Endothelial cell of umbilical vein (primary cell): ENCODE measurements at regions not wholly inside any gene's neighbourhood (a gene's known extent, or its start where the extent isn't known, plus 50 kb on each side); places are given as distances from the start of the nearest gene placed in this dataset.

ENCODE experiments used
- BruUV-seq: library from RNA; stranded (reverse); fragments of 400-500 nt; replicated peaks from 2 replicates; lab custom pipeline; 2021; lab: Mats Ljungman, UMichigan
- CTCF ChIA-PET: fragments of 300-600, 350-600 bp; sonication (Branson Sonifier 250); formaldehyde crosslinking; loops from one replicate; lab custom pipeline; 2021; ENCODE audit warnings: antibody characterized with exemption, inconsistent platforms; lab: Charles Lee
- POLR2A ChIA-PET: fragments of 300-600, 350-600 bp; sonication (Branson Sonifier 250); formaldehyde crosslinking; loops from one replicate; lab custom pipeline; 2021; ENCODE audit warnings: antibody characterized with exemption, inconsistent platforms; lab: Charles Lee
- DNase-seq: peaks from one replicate; pipeline ENCODE4 v3.0.0-alpha.2; 2011; ENCODE audit warnings: low read depth, low spot score
- FAIRE-seq: peaks from 2 replicates; lab custom pipeline; 2011; peaks lifted over from hg19 to GRCh38; lab: Jason Lieb, UNC
- H2AFZ ChIP-seq: 2 replicates; pipeline ENCODE4 v1.6.0; 2012; ENCODE audit warnings: low read depth, low read length, control low read depth, inconsistent platforms
- H3K27ac ChIP-seq: 2 replicates; pipeline ENCODE4 v1.5.1; 2011; ENCODE audit warnings: low read depth, mild to moderate bottlenecking, control low read depth, low read length, moderate library complexity; ENCODE audit not compliant: insufficient read depth
- H3K27me3 ChIP-seq, 2 experiments: 2 replicates each; pipeline versions ENCODE4 v1.6.0 to v1.6.1; 2011; ENCODE audit warnings: low read length in 2 of 2, mixed read lengths in 1 of 2; ENCODE audit not compliant: control insufficient read depth in 2 of 2, insufficient read depth in 2 of 2
- H3K36me3 ChIP-seq, 2 experiments: 2 replicates in 1 of 2; 3 replicates in 1 of 2; pipeline ENCODE4 v1.5.1; 2011; ENCODE audit warnings: low read length in 2 of 2, mild to moderate bottlenecking in 1 of 2, moderate library complexity in 1 of 2; ENCODE audit not compliant: control insufficient read depth in 2 of 2, insufficient read depth in 2 of 2; ENCODE audit errors: extremely low read depth in 1 of 2
- H3K4me1 ChIP-seq: 3 replicates; pipeline ENCODE4 v1.5.1; 2011; ENCODE audit warnings: mild to moderate bottlenecking, low read length; ENCODE audit not compliant: control insufficient read depth, insufficient read depth; ENCODE audit errors: extremely low read depth
- H3K4me2 ChIP-seq: 2 replicates; pipeline ENCODE4 v1.6.1; 2011; ENCODE audit warnings: low read length, control low read depth, mixed read lengths; ENCODE audit not compliant: insufficient read depth
- H3K4me3 ChIP-seq, 3 experiments: fragments of 200-600 bp in 1 of 3; sonication (generic), shearing (Covaris generic) in 1 of 3; replicated peaks in 1 of 3; 2 replicates each; pipeline ENCODE4 v1.5.1; 2011 to 2016; ENCODE audit warnings: control low read depth in 3 of 3, low read length in 3 of 3, mild to moderate bottlenecking in 2 of 3, inconsistent platforms in 1 of 3, low read depth in 1 of 3, moderate library complexity in 1 of 3; ENCODE audit not compliant: insufficient read depth in 1 of 3
- H3K79me2 ChIP-seq: 2 replicates; pipeline ENCODE4 v1.6.0; 2012; ENCODE audit warnings: low read length, inconsistent platforms; ENCODE audit not compliant: control insufficient read depth, insufficient read depth
- H3K9ac ChIP-seq: replicated peaks from 2 replicates; pipeline ENCODE3; 2011; ENCODE audit warnings: low read length, control low read depth; ENCODE audit not compliant: insufficient read depth; ENCODE audit errors: extremely low read depth
- H3K9me1 ChIP-seq: replicated peaks from 3 replicates; pipeline ENCODE4 v1.6.0; 2011; ENCODE audit warnings: mild to moderate bottlenecking, low read length; ENCODE audit not compliant: control insufficient read depth, insufficient read depth; ENCODE audit errors: extremely low read depth
- H3K9me3 ChIP-seq: replicated peaks from 2 replicates; pipeline ENCODE4 v1.5.1; 2012; ENCODE audit warnings: low read length, inconsistent platforms; ENCODE audit not compliant: control insufficient read depth, insufficient read depth
- H4K20me1 ChIP-seq: replicated peaks from 2 replicates; pipeline ENCODE3; 2011; ENCODE audit warnings: mild to moderate bottlenecking, low read length; ENCODE audit not compliant: control insufficient read depth, insufficient read depth; ENCODE audit errors: extremely low read depth
- CTCF ChIP-seq, 2 donors: IDR thresholded peaks; 1 replicate in 1 of 2; 2 replicates in 1 of 2; pipeline ENCODE4 v1.5.1; 2011; ENCODE audit warnings: low read length in 2 of 2, mild to moderate bottlenecking in 2 of 2, moderate library complexity in 2 of 2, control low read depth in 1 of 2, inconsistent platforms in 1 of 2, low read depth in 1 of 2; ENCODE audit not compliant: insufficient read depth in 1 of 2; ENCODE audit errors: extremely low read depth in 1 of 2
- EZH2 ChIP-seq: IDR thresholded peaks from 2 replicates; pipeline ENCODE4 v1.6.1; 2012; ENCODE audit warnings: borderline replicate concordance, low read depth, mild to moderate bottlenecking, moderate library complexity, low read length, inconsistent platforms; ENCODE audit not compliant: severe bottlenecking
- FOS ChIP-seq: IDR thresholded peaks from 2 replicates; pipeline ENCODE4 v1.6.1; 2011; ENCODE audit warnings: mild to moderate bottlenecking, low read length, moderate library complexity, borderline replicate concordance; ENCODE audit not compliant: insufficient read depth
- GATA2 ChIP-seq: IDR thresholded peaks from 2 replicates; pipeline ENCODE4 v1.7.0; 2011; ENCODE audit warnings: low read depth, mild to moderate bottlenecking, moderate library complexity, mixed read lengths, low read length; ENCODE audit not compliant: insufficient read length, insufficient read depth
- JUN ChIP-seq: IDR thresholded peaks from 2 replicates; pipeline ENCODE4 v1.6.1; 2011; ENCODE audit warnings: borderline replicate concordance, low read depth; ENCODE audit not compliant: insufficient read length, insufficient read depth
- MYC ChIP-seq: IDR thresholded peaks from one replicate; pipeline ENCODE4 v1.6.1; 2011; ENCODE audit warnings: mild to moderate bottlenecking, low read depth, low read length
- POLR2A ChIP-seq: IDR thresholded peaks from 2 replicates; pipeline ENCODE4 v1.6.1; 2012; ENCODE audit warnings: low read depth, mild to moderate bottlenecking, control low read depth, low read length
- POLR2AphosphoS5 ChIP-seq: IDR thresholded peaks from 2 replicates; pipeline ENCODE4 v1.6.1; 2012; ENCODE audit warnings: low read depth, mild to moderate bottlenecking, control low read depth, low read length, moderate library complexity; ENCODE audit not compliant: insufficient read depth
- dilution Hi-C: fragments of 300-500 bp; cut with MboI; formaldehyde crosslinking; loops from one replicate; pipeline ENCODE4 v1.15.0; 2019; ENCODE audit warnings: low sequenced_read_pairs; ENCODE audit not compliant: extremely low pct_ligation_motif_present
- intact Hi-C: fragments of 100-400 bp; cut with micrococcal nuclease; formaldehyde crosslinking; loops from one replicate; pipeline ENCODE4 v1.10.0; 2022
- TF ChIP-seq, protein P1 (sequence below): IDR thresholded peaks from 2 replicates; pipeline ENCODE4 v1.6.1; 2011; ENCODE audit not compliant: insufficient read depth, insufficient read length

GRCh38 chr18:5772306-5773105 is 122.8 kb downstream of the TMEM200C start:
- FAIRE-seq: no peak
- no TSS peak for BruUV-seq
- POLR2A ChIA-PET: no interaction called here
- Histone ChIP-seq H2AFZ (no peak overlapping the region), H3K4me1 (no peaks in the 10 kb centered on the region), H3K9me3 (no peaks in the 10 kb centered on the region), H3K27ac (no peak overlapping the region), H3K4me2 (no peak overlapping the region), H3K27me3 (no peaks in the 10 kb centered on the region), H3K79me2 (no peaks in the 10 kb centered on the region), H3K9ac (no peak overlapping the region), H3K9me1 (no peaks in the 10 kb centered on the region), H3K36me3 (no peaks in the 10 kb centered on the region), H4K20me1 (no peaks in the 10 kb centered on the region), H3K4me3 (no peak overlapping the region)
- TF ChIP-seq GATA2 (no peak), FOS (no peak), JUN (no peak), POLR2AphosphoS5 (no peak), EZH2 (no peak), CTCF (IDR thresholded peaks at IDR 0.05; ENCODE audit: extremely low read depth in 1 of 2, insufficient read depth in 1 of 2, low read depth in 1 of 2, low read length in 2 of 2) (no peak), POLR2A (no peak), MYC (no peak)
- TF ChIP-seq, protein P1, sequence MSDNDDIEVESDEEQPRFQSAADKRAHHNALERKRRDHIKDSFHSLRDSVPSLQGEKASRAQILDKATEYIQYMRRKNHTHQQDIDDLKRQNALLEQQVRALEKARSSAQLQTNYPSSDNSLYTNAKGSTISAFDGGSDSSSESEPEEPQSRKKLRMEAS: no peak
- CTCF ChIA-PET: no interaction called here
- intact Hi-C loops: no loop called here
- dilution Hi-C loops: no loop called here
- DNase-seq: no peak
